VCaP (cell line): ENCODE measurements at regions not wholly inside any gene's neighbourhood (a gene's known extent, or its start where the extent isn't known, plus 50 kb on each side); places are given as distances from the start of the nearest gene placed in this dataset.

Source experiments
- H3K27ac ChIP-seq: fragments of 450-650 bp; 2 replicates; pipeline ENCODE4 v1.5.1; 2017
- TF ChIP-seq, protein P1 (sequence below): fragments of 450-650 bp; conservative IDR thresholded peaks from 2 replicates; pipeline ENCODE4 v1.5.1; 2017; ENCODE audit warnings: mild to moderate bottlenecking, moderate library complexity

- TF ChIP-seq, protein P1, sequence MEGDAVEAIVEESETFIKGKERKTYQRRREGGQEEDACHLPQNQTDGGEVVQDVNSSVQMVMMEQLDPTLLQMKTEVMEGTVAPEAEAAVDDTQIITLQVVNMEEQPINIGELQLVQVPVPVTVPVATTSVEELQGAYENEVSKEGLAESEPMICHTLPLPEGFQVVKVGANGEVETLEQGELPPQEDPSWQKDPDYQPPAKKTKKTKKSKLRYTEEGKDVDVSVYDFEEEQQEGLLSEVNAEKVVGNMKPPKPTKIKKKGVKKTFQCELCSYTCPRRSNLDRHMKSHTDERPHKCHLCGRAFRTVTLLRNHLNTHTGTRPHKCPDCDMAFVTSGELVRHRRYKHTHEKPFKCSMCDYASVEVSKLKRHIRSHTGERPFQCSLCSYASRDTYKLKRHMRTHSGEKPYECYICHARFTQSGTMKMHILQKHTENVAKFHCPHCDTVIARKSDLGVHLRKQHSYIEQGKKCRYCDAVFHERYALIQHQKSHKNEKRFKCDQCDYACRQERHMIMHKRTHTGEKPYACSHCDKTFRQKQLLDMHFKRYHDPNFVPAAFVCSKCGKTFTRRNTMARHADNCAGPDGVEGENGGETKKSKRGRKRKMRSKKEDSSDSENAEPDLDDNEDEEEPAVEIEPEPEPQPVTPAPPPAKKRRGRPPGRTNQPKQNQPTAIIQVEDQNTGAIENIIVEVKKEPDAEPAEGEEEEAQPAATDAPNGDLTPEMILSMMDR: no peak
- no peak overlapping the region for H3K27ac ChIP-seq
These were observed 56.5 kb downstream of the CT47B1 start for GRCh38 chrX:120819126-120819525.

GRCh38 chrX:120813982-120814381 lies 61.7 kb downstream of the CT47B1 start:
- TF ChIP-seq, protein P1: no peak
- H3K27ac ChIP-seq: no peak overlapping the region

DNA sequence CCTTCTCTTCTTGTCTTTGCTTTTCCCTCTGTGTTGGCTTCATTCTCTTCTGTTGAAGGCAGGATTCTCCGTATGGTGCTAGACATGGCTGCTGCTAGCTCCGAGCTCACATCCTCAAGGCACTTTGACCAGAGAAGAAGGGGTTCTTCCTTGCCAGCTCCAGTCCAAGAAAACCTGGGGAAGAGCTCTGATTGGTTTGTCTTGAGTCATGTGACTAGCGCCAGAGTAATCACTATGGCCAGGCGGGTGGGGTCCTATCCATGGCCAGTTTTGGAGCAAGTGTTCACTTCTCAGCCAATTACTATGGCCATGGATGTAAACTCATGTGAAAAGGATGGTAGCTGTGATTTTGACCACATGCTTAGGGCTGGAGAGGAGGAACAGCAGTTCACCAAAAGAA lies 74.2 kb downstream of the CT47B1 start:
- TF ChIP-seq, protein P1: no peak
- no peak overlapping the region for H3K27ac ChIP-seq

GRCh38 chrX:120797188-120797851 lies 78.3 kb downstream of the CT47B1 start:
- no peak overlapping the region for H3K27ac ChIP-seq
- TF ChIP-seq, protein P1: no peak

DNA sequence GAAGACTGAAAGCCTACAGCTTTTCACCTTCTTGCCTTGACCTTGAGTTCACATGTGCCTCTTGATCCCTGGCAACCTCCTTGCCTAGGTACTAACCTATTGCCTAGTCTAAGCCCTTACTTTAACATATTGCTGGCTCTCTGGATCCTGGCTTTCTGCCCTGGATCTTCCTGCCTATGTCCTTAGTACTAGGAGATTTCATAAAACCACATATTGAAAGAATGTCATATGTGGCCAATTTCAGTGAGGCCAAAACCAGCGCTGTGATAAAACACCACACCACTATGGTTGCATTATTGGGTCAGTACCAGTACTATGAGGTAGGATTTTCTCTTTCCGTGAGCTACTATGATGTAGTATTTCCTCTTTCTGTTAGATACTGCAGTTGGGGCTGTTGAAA lies 80.4 kb downstream of the CT47B1 start:
- TF ChIP-seq, protein P1: no peak
- no peak overlapping the region for H3K27ac ChIP-seq

DNA sequence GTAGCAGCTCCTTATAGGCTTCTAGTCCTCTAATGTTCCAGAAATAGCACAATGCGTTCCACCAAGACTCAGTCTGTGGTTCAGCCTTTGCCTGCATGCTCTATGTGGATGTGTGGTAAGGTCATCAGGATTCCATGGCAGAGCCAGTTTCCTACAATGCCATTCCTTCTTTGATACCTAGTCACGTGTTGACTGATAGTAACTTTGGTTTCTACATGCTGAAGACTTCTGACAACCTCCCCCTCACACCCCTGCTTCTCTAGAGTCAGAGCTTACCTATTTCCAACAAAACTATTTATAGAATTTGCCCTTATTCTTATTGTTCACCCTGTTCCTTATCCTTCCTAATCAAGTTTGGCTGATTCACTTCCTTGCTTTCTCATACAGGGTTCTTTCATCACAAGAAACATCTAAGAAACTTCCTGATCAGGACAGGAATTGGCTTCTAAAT lies 81.1 kb downstream of the CT47B1 start:
- no peak overlapping the region for H3K27ac ChIP-seq
- TF ChIP-seq, protein P1: no peak

DNA sequence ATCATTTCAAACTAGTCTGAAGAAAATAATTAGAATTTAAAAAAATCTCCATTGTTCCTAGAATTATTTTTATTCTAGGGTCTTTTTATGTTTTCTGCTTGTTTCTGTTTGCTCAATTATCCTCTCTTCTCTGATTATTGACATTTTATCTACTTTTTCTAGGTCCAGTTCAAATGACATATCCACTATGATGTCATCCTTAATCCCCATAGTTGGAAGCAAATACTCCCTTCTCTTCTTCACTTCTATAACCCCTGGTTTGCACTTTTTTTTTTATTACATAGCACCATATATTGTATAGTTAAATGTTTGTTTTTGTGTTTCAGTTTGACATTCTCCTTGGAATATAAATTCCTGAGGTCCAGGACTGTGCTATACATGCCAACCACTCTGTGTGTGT lies 82.6 kb downstream of the CT47B1 start:
- TF ChIP-seq, protein P1: no peak
- no peak overlapping the region for H3K27ac ChIP-seq
